ENCODE measurements at regions not wholly inside any gene's neighbourhood (a gene's known extent, or its start where the extent isn't known, plus 50 kb on each side); places are given as distances from the start of the nearest gene placed in this dataset.

DNA sequence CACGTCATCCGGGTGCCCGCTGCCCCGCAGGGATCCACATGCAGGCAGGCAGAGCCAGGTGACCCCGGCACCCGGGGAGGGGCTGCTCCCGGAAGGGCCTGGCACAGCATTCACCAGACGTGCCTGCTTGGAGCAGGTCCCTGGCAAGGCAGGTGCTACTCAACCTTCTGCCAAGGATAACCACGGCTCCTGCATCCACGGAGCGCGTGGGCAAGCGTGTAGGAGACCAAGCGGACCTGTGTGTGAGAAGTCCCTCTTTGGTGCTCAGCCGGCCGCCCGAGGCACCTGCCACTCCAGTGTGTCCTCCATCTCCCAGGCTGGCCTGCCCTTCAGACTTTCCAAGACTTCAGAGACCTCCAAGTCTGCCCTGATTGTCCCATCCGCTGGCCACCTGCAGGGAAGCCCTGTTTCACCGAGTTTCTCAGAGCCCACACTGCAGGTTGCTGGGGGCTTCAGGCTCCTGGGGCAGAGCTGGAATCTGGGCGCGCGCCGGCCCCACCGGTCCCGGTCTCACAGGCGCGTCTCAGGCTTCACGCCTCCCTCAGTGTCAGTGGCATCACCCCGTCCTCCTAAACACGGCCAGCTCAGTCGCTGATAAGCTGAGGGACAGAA is 124.3 kb downstream of the DLL1 start:
- peak; percentile 6 to 68 for DNase-seq
- 84 to 86% methylated on average over 7 to 29 of the region's 31 CpGs for WGBS, 2 donors
- H3K4me1 ChIP-seq = no peaks in the 10 kb centered on the region
- H3K9me3 ChIP-seq = no peaks in the 10 kb centered on the region
- no peaks in the 10 kb centered on the region for H3K36me3 ChIP-seq
- TF ChIP-seq EP300 (IDR thresholded peaks at IDR 0.05) = no peak
- TF ChIP-seq POLR2AphosphoS5 (IDR thresholded peaks at IDR 0.05) = no peak
- no peak for TF ChIP-seq POLR2A (IDR thresholded peaks at IDR 0.05)
- TF ChIP-seq, protein P1, sequence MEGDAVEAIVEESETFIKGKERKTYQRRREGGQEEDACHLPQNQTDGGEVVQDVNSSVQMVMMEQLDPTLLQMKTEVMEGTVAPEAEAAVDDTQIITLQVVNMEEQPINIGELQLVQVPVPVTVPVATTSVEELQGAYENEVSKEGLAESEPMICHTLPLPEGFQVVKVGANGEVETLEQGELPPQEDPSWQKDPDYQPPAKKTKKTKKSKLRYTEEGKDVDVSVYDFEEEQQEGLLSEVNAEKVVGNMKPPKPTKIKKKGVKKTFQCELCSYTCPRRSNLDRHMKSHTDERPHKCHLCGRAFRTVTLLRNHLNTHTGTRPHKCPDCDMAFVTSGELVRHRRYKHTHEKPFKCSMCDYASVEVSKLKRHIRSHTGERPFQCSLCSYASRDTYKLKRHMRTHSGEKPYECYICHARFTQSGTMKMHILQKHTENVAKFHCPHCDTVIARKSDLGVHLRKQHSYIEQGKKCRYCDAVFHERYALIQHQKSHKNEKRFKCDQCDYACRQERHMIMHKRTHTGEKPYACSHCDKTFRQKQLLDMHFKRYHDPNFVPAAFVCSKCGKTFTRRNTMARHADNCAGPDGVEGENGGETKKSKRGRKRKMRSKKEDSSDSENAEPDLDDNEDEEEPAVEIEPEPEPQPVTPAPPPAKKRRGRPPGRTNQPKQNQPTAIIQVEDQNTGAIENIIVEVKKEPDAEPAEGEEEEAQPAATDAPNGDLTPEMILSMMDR (IDR thresholded peaks at IDR 0.05) = no peak
- peak overlapping the region in 1 of 4 donors; percentile 53 for H3K27ac ChIP-seq
- no peaks in the 10 kb centered on the region for H3K27me3 ChIP-seq
- ATAC-seq (ENCODE audit: low FRiP score in 2 of 2) = peak in 1 of 2 donors; percentile 15
- H3K4me3 ChIP-seq = no peak overlapping the region

DNA sequence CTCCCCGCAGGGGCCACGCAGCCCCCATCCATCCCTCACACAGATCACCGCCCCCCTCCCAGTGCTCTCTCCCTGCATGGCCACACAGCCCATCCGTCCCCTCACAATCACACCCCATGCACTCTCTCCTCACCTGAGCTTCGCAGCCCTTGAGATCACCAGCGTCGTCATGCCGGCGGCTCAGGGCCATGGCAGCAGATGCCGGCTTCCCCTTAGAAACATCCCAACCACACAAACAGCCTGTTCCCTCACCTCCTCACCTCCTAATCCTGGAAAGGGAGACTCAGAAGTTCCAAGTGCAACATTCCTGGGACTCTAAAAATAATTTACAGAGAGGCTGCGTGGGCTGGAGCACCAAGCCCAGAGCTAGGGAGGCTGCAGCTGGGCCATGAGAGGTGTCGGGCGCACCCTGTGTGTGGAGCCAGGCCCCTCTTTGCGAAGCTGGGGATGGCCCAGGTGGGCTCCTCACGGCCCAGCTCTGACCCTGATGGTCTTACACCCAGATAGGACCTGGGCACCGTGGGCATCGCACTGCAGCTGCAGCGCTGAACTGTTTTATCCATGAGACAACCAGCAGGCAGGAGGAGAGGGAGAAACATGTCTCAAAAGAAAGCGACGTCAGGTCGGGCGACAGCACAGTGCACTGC is 125.3 kb downstream of the DLL1 start:
- H3K36me3 ChIP-seq = no peaks in the 10 kb centered on the region
- H3K4me1 ChIP-seq = no peaks in the 10 kb centered on the region
- ATAC-seq (ENCODE audit: low FRiP score in 2 of 2) = peak in 1 of 2 donors; percentile 42
- no peak overlapping the region for H3K4me3 ChIP-seq
- H3K27ac ChIP-seq = no peak overlapping the region
- 78 to 83% methylated on average over 16 to 22 of the region's 22 CpGs for WGBS, 2 donors
- no peaks in the 10 kb centered on the region for H3K27me3 ChIP-seq
- DNase-seq = peak in 1 of 2 donors; percentile 63
- TF ChIP-seq POLR2AphosphoS5 (IDR thresholded peaks at IDR 0.05) = no peak
- no peak for TF ChIP-seq POLR2A (IDR thresholded peaks at IDR 0.05)
- TF ChIP-seq, protein P1 (IDR thresholded peaks at IDR 0.05) = no peak
- TF ChIP-seq EP300 (IDR thresholded peaks at IDR 0.05) = no peak
- no peaks in the 10 kb centered on the region for H3K9me3 ChIP-seq

DNA sequence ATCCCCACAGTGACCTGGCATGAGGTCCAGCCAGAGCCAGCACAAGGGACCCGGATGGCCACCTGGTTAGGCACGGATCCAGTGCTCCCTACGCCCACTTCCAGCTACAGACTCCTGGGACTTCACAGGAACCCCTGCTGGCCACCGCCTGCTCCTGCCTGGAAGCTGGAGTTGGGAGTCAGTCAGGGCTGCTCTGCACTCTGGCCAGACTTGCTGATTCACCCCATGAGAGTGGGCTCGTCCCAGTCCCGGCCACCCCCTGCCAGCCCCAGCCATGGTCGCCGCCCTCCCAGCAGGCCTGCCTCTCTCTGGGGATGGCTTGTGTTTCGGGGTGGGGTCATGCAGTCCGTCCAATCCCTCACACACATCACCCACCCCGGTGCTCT is 125.8 kb downstream of the DLL1 start:
- no peak for TF ChIP-seq EP300 (IDR thresholded peaks at IDR 0.05)
- TF ChIP-seq POLR2A (IDR thresholded peaks at IDR 0.05) = no peak
- TF ChIP-seq POLR2AphosphoS5 (IDR thresholded peaks at IDR 0.05) = no peak
- TF ChIP-seq, protein P1 (IDR thresholded peaks at IDR 0.05) = no peak
- WGBS, 2 donors = 78 to 83% methylated on average over 3 to 9 of the region's 11 CpGs
- Histone ChIP-seq H3K9me3 (no peaks in the 10 kb centered on the region), H3K4me3 (no peak overlapping the region), H3K27me3 (no peaks in the 10 kb centered on the region), H3K4me1 (no peaks in the 10 kb centered on the region), H3K36me3 (no peaks in the 10 kb centered on the region), H3K27ac (no peak overlapping the region)
- DNase-seq (no peak), ATAC-seq (ENCODE audit: low FRiP score in 2 of 2) (peak; percentile 23 to 55)

DNA sequence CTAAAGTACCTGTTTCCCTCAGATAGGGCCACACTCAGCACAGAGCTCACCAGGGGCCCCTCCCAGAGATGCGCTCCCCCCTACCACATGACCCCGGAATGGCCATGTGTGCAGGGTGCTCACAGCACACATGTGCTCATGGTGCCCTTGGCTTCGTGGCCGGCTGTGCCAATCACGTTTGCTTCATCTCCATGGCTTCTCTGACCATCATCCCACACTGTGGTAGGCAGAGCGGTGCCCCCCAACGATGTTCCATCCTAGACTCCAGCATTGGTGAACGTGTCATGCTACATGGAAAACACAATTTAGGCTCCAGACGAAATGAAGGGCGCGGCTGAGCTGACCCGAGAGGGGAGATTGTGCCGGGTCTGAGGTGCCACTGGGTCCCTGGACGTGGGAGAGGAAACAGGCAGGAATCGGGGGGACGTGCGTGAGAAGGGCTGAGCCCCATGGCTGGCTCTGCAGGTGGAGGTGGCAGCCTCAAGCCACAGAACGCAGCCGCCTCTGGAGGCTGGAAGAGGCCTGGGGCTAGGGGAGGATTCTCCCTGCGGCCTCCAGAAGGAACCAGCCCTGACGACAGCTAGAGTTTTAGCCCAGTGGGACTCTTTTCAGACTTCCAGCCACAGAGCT is 126.5 kb downstream of the DLL1 start:
- Histone ChIP-seq H3K36me3 (no peaks in the 10 kb centered on the region), H3K9me3 (no peaks in the 10 kb centered on the region), H3K27me3 (no peaks in the 10 kb centered on the region), H3K4me1 (no peaks in the 10 kb centered on the region), H3K4me3 (no peak overlapping the region), H3K27ac (no peak overlapping the region)
- peak in 1 of 2 donors; percentile 39 for DNase-seq
- TF ChIP-seq EP300 (IDR thresholded peaks at IDR 0.05) (no peak), POLR2AphosphoS5 (IDR thresholded peaks at IDR 0.05) (no peak), POLR2A (IDR thresholded peaks at IDR 0.05) (no peak)
- TF ChIP-seq, protein P1 (IDR thresholded peaks at IDR 0.05) = no peak
- no peak for ATAC-seq (ENCODE audit: low FRiP score in 2 of 2)
- 89 to 90% methylated on average over 20 to 21 of the region's 21 CpGs for WGBS, 2 donors

Data from upper lobe of left lung (tissue), 6 donors.